H1 (cell line): ENCODE measurements at regions not wholly inside any gene's neighbourhood (a gene's known extent, or its start where the extent isn't known, plus 50 kb on each side); places are given as distances from the start of the nearest gene placed in this dataset.

Experiments
- CTBP2 ChIP-seq: IDR thresholded peaks from 2 replicates; pipeline ENCODE4 v1.7.0; 2011; ENCODE audit warnings: borderline replicate concordance, mild to moderate bottlenecking, moderate library complexity, mixed read lengths, low read length; ENCODE audit not compliant: insufficient read depth, insufficient read length
- SAP30 ChIP-seq: fragments of 300-600 bp; sonication (generic); IDR thresholded peaks from 2 replicates; pipeline ENCODE4 v1.7.1; 2012; ENCODE audit warnings: low read length, moderate library complexity, mild to moderate bottlenecking, inconsistent platforms; ENCODE audit not compliant: insufficient read depth, insufficient replicate concordance

GRCh38 chr21:33136847-33137502 is 67.0 kb downstream of the OLIG1 start (continued):
- TF ChIP-seq CTBP2, result no peak
- no peak for TF ChIP-seq SAP30
